ENCODE measurements at regions not wholly inside any gene's neighbourhood (a gene's known extent, or its start where the extent isn't known, plus 50 kb on each side); places are given as distances from the start of the nearest gene placed in this dataset.

DNA sequence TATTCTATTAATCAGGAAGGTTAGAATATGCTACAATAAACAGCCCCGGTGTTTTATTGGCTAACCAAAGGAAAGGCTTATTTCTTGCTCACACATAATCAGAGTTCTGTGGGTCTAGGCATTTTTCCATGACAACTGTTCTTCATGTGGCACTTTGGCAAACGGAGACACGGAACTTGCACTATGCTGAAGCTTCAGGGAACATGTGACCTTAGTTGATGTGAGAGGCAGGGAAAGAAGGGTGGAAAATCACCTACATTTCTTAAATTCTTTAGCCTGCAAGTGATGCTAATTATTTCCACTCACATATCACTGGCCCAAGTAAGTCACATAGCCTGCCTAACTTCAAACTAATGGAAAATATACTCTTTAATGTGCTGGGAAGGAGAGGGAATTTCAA, 344.6 kb downstream of the SV2B start:
- TF ChIP-seq CEBPB (IDR thresholded peaks at IDR 0.05; ENCODE audit: borderline replicate concordance, low read depth, low read length) (no peak), ZNF768 (CRISPR knock-in tag; IDR thresholded peaks at IDR 0.05) (no peak), MXI1 (IDR thresholded peaks at IDR 0.05; ENCODE audit: borderline replicate concordance, low read depth, low read length) (no peak), BRCA1 (CRISPR knock-in tag; IDR thresholded peaks at IDR 0.05) (no peak), PCBP1 (IDR thresholded peaks at IDR 0.05; ENCODE audit: borderline replicate concordance, low read depth, low read length) (no peak), ZNF709 (CRISPR knock-in tag; IDR thresholded peaks at IDR 0.05) (no peak), SAP130 (CRISPR knock-in tag; IDR thresholded peaks at IDR 0.05; ENCODE audit: low read depth) (no peak), ZNF337 (CRISPR knock-in tag; IDR thresholded peaks at IDR 0.05; ENCODE audit: borderline replicate concordance, low read depth) (no peak), YY1 (IDR thresholded peaks at IDR 0.05; ENCODE audit: insufficient read depth, insufficient replicate concordance, low read depth, low read length) (no peak), ZNF274 (CRISPR knock-in tag; IDR thresholded peaks at IDR 0.05) (no peak), TAF1 (CRISPR knock-in tag; IDR thresholded peaks at IDR 0.05) (no peak)
- TF ChIP-seq, protein P1, sequence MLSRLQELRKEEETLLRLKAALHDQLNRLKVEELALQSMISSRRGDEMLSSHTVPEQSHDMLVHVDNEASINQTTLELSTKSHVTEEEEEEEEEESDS (CRISPR knock-in tag; IDR thresholded peaks at IDR 0.05; ENCODE audit: borderline replicate concordance): no peak
- TF ChIP-seq, protein P2, sequence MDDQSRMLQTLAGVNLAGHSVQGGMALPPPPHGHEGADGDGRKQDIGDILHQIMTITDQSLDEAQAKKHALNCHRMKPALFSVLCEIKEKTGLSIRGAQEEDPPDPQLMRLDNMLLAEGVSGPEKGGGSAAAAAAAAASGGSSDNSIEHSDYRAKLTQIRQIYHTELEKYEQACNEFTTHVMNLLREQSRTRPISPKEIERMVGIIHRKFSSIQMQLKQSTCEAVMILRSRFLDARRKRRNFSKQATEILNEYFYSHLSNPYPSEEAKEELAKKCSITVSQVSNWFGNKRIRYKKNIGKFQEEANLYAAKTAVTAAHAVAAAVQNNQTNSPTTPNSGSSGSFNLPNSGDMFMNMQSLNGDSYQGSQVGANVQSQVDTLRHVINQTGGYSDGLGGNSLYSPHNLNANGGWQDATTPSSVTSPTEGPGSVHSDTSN (CRISPR knock-in tag; IDR thresholded peaks at IDR 0.05; ENCODE audit: borderline replicate concordance): no peak
- TF ChIP-seq, protein P3, sequence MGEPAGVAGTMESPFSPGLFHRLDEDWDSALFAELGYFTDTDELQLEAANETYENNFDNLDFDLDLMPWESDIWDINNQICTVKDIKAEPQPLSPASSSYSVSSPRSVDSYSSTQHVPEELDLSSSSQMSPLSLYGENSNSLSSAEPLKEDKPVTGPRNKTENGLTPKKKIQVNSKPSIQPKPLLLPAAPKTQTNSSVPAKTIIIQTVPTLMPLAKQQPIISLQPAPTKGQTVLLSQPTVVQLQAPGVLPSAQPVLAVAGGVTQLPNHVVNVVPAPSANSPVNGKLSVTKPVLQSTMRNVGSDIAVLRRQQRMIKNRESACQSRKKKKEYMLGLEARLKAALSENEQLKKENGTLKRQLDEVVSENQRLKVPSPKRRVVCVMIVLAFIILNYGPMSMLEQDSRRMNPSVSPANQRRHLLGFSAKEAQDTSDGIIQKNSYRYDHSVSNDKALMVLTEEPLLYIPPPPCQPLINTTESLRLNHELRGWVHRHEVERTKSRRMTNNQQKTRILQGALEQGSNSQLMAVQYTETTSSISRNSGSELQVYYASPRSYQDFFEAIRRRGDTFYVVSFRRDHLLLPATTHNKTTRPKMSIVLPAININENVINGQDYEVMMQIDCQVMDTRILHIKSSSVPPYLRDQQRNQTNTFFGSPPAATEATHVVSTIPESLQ (CRISPR knock-in tag; conservative IDR thresholded peaks at IDR 0.05): no peak

Measured in HepG2 (cell line).